Inflammatory macrophage treated with lipopolysaccharide for 1 hour (primary cell): ENCODE measurements at regions not wholly inside any gene's neighbourhood (a gene's known extent, or its start where the extent isn't known, plus 50 kb on each side); places are given as distances from the start of the nearest gene placed in this dataset.

Experiments
- DNase-seq, 2 donors: peaks; one replicate each; pipeline ENCODE4 v3.0.0-alpha.2; 2020 to 2022

DNA sequence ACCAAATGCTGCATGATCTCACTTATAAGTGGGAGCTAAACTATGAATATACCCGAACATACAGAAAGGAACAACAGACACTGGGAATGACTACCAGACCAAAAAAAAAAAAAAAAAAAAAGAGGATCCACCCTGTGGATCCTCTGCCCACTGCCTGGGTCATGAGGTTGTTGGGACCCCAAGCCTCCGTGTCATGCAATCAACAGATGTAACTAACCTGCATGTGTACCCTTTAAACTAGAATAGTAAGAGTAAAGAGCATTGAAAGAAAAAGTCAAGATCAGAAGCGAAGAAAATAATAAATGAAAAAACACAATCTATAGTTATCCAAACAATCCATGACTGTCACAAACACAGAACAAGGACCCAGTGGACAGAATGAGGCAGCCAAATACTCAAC, 109.5 kb upstream of the TOP3B start:
- DNase-seq, result no peak

DNA sequence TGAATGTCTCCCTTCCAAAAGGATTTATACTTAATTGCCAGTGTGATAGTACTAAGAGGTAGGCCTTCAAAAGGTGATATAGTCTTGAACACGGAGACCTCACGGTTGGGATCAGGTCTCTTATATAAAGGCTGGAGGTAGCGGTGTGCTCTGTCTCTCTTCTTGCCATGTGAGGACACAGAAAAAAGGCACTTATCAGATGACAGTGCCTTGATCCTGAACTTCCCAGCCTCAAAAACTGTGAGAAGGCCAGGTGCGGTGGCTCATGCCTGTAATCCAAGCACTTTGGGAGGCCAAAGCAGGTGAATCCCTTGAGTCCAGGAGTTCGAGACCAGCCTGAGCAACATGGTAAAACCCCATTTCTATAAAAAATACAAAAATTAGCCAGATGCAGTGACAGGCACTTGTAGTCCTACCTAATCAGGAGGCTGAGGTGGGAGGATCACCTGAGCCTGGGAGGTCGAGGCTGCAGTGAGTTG, 108.9 kb upstream of the TOP3B start:
- DNase-seq, result no peak

DNA sequence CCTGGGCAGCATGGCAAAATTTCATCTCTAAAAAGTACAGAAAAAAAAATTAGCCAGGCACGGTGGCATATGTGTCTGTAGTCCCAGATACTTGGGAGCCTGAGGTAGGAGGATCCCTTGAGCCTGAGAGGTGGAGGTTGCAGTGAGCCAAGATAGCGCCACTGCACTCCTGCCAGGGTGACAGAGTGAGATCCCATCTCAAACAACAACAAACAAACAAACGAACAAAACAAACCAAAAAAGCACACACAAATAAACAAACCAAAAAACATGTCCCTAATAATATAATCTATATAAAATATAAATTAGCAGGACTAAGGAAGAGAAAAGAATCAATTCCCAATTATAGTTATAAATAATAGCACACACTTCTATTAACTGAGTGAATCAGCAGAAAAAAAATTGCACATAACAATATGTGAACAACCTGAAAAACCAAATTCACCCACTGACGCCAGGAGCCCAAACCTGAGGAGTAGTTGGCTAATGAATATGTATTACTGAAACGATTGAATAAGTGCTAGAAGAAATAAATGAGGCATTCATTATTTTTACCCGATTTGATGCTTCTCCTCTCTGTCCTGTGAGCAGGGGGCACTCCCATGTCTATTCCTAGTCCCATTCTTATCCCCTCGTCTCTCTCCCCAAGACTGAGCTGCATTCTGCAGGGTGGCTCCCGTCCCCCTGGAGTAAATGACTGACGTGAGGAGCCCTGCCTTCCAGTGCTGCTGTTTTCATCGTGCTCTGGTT, 108.2 kb upstream of the TOP3B start:
- no peak for DNase-seq

DNA sequence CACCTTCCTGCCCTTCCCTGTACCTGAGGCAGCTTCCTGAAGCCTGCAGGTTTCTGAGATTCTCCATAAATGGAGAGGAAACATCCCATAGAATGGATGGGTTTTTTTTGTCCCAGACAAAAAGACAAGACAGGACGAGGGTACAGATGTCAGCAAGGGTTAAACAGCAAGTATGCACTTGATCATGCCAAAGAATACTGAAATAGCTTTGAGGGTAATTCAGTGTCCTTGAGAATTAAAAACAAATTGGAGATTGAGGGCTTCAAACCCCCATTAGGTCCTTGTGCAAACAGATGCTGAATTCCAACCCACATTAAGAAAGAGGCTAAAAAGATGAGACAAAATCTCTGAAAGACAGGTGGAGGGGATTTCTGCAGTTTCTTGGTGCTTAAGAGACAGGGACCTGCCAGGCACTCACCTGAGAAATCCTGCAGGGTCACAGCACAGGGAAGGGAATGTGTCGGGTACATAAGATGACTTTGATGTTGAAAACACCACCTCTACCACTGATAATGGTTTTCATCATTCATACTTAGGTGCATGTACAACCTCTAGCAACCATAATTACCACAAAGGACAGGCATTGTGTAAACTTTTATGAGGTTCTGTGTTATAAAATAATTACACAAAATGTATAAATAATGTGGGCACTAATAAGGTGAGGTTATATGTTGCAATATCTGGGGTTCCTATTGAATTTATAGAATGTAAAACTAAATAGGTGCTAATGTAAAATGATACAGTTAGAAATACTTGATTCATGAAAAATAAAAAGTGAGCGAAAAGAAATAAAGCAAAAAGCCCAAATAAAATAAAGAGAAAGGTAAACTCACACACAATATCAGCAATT, 107.1 kb upstream of the TOP3B start:
- DNase-seq, result no peak

DNA sequence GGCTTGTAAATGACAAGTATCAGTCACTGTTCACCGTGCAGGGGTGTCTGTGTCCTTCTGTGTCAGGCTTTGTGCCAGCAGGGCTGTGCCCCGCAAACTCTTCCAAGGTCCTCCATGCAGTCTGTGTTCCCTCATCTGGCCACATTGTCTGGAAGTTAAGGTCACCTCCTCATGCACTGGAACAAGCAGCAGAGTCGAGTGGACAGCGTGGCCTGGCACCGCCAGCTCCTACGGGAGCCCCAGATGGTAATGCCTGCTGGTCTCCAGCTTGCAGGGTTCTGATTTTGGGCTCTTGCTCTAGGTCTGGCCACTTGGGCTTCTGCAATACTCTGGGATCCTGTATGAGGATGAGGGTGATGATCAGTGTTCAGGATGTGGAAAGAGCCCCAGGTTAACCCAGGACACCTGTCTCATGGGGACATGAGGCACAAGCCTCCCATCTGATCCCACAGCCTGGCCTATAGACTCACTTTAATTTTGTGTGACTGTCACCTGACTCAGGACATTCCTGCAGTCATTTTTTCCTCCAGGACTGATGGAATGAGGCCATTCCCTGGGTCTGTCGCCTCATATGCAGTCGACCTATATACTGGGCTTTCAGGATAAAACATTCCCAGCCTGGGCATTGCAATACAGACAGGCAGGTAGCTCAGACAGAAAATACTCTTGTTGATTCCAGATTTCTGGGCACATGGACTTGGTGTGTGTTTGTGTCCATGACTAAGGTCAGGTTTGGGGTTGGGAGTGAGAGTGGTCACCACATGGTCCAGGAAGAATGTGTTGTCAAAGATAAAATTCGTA, 106.3 kb upstream of the TOP3B start:
- DNase-seq, result no peak

DNA sequence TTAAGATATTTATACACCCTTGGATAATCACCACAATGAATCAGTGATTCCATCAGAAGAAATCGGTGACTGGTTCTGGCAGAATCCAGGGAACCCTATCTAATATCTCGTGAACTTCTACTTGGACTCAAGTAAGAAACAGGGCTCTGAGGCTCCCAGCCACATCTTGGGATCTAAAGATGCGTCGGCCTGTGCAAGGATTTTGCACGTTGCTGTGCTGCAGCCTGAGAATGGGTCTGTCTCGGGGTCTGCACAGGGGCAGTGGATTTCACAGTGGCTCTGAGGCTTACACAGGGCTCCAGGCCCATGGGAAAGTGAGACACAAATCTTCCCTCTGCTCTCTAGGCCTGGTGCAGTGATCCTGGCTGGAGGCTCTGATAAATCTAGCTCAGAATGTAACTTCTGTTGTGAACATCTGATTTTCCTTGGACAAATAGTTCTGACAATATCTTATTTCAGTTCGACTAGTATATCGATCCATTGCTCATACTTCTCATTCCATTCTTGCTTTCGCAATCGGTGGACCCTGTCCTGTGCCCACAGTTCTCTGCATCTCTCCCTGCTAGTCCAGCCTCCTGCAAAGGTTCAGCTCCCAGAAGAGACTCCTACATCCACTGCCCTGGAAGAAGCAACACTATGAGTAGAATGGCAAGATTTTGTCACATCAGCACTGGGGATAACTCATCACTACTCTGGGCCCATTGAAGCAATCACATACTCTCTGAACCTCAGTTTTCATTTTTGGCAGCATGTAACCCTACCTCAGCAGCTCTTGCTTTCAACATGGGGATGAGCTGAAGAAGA, 105.5 kb upstream of the TOP3B start:
- DNase-seq, result no peak

DNA sequence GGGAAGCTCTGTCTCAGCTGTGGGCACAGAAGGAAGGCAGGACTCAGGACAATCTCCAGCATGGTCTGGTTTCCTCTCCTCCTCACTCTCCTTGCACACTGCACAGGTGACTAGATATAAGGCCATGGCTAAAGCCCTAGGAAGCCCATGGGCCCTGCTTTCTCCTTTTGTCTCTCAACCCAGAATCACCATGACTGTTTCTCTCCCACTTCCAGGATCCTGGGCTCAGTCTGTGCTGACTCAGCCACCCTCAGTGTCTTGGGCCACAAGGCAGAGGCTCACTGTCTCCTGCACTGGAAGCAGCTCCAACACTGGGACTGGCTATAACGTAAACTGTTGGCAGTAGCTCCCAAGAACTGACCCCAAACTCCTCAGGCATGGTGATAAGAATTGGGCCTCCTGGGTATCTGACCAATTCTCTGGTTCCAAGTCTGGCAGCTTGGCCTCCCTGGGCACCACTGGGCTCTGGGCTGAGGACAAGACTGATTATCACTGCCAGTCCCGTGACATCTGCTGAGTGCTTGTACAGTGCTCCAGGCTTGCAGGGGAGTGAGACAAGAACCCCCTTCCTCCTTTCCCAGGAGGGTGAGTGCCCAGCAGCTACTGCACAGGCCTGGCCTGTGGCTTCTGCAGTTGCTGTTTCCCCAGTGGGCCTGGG, 104.0 kb upstream of the TOP3B start:
- DNase-seq, result peak; percentile 48 to 49

DNA sequence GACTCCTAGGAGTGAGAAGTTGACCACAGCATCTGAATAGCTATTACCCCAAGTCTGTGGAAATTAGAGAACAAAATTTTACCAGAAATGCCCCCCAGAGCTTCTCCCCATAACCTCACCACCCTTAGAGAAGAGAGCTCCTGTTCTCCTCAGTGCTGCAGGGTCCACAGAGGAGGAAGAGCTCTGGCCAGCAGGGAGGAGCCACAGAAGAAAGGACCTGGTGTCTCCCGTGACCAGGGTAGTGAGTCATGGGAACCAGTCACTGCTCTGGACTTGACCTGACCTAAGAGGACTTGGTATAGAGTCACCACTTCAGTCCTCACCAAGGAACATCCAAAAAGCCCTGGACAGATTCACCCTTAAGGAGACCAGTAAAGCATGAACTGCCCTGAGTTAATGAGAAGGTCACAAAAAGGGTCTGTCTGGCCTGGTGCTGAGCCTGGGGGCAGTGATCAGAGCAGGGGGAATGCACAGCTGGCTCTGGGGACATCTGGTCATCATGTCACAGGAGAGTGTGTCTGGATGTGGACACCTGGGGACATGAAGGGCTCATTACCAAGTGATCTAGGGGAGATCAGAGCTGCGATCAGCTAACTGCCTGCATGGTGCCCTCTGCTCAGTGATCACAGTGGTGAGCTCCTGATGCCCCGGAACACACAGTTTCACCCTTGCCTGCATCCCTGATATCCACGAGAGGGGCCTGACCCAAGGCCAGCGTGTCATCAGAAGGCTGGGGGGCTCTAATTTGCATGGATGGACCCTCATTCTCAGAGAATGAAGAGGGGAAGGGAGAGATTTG, 103.3 kb upstream of the TOP3B start:
- peak; percentile 74 to 80 for DNase-seq

DNA sequence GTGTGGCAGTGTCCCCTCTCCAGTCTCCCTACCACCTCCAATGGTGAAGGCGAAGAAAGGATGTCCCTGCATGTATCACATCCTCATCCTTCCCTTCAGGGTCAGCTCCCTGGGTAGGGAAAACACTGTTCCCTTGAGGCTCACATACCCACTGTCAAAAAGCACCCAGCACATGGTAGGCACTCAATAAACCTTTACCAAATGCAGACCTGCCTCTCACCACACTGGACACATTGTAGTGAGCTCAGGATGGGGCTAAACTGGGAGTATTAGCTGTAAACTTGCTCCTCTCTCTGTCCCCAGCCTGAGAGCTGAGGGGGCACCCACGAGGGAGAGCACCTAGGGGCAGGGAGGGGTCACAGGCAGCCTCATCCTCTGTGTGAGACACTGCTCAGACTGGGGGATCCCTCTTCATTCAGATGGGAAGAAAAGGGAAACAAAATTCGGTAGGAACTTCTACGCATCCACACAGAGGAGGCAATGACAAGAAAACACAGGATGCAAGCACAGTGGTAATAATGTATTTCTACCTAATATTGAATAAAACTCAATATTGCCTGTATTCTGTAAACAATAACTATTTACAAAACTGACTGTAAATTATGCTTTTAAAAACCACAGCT, 101.6 kb upstream of the TOP3B start:
- no peak for DNase-seq

DNA sequence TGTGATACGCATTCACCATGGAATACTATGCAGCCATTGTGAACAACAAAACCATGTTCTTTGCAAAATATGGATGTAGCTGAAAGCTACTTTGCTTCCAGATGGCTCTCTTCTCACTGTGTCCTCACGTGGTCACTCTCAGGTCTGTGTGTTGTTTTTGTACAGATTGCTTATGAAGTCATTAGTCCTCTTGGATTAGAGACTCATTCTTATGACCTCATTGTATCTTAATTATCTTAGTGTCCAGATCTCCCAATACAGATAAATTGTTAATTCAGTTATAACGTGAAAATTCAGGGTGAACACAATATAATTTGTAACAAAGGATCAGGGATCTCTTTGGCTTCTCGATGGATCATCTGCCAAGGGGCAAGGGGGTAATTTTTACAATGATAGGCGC, 100.4 kb upstream of the TOP3B start:
- DNase-seq, result no peak

DNA sequence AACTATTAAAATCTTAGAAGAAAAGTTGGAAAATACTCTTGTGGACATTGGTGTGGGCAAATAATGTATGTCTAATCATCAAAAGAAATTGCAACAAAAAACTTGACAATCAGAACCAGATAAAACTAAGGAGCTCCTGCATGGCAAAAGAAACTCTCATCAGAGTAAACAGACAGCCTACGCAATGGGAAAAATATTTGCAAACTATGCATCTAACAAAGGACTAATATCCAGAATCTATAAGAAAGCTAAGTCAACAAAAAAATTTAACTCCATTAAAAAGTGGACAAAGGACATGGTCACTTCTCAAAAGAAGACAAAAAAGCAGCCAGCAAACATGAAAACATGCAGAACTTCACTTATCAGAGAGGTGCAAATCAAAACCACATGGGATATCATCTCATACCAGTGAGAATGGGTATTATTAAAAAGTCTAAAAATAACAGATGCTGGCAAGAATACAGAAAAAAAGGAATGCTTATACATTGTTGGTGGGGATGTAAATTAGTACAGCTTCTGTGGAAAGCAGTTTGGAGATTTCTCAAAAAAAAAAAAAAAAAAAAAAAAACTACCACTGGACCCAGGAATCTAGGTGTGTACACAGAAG, 99.7 kb upstream of the TOP3B start:
- no peak for DNase-seq

DNA sequence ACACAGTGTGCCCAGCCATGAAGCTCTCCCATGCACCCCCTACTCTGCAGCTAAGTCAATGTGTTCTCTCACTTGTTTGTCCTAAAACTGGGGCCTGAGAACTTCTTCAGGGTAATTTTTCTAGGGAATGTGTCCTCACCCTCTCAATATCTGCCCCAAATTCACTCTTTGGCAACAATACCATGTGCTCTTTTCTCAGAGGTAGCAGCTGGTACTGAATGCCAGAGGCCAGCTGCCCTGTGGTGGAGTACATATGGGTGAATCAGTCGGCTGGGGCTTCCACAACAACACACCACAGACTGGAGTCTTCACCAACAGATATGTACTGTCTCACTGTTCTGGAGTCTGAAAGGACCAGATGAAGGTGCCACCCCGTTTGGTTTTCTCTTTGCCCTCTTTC, 97.7 kb upstream of the TOP3B start:
- no peak for DNase-seq

DNA sequence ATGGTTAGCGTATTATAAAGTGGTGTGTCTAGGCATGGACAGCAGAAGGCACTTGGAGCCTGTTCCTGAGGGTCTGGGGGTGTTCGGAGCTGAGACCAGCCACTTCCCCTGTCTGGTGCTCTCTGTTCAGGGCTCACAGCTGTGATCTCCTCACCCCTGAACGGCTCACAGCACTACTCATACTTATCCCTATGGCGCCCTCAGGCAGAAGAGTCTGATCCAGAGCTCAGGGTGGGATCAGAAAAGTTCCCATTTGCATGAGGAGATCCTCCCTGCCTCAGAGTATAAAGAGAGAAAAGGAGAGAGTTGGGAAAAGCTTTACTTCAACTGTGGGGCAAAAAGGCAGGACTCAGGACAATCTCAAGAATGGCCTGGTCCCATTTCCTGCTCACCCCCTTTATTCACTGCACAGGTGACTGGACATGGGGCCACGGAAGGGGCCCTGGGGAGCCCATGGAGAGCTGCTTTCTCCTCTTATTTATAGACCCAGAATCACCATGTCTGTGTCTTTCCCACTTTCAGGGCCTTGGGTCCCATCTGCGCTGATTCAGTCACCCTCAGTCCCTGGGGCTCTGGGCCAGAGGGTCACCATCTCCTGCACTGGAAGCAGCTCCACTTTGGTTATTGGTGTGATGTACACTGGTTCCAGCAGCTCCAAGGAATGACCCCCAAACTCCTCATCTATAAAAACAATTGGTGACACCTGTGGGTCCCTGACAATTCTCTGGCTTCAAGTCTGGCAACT, 97.0 kb upstream of the TOP3B start:
- no peak for DNase-seq

DNA sequence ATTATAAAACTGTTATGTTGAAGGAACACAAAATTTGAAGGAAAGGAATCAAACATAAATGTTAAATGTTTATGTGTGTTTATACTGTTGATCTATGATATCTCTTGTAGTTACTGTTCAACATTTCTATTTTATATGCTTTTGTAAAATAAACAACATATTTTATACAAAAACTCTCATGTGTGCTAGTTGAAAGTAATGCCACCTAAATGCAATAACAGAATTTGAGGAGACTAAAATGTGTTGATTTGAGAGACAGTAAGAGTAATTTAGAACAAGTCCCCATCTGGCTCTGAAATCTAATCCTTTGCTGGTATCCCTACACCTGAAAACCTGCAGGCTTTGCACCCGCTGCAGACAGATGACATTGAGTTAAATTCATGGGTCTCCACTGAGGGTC, 95.7 kb upstream of the TOP3B start:
- no peak for DNase-seq

DNA sequence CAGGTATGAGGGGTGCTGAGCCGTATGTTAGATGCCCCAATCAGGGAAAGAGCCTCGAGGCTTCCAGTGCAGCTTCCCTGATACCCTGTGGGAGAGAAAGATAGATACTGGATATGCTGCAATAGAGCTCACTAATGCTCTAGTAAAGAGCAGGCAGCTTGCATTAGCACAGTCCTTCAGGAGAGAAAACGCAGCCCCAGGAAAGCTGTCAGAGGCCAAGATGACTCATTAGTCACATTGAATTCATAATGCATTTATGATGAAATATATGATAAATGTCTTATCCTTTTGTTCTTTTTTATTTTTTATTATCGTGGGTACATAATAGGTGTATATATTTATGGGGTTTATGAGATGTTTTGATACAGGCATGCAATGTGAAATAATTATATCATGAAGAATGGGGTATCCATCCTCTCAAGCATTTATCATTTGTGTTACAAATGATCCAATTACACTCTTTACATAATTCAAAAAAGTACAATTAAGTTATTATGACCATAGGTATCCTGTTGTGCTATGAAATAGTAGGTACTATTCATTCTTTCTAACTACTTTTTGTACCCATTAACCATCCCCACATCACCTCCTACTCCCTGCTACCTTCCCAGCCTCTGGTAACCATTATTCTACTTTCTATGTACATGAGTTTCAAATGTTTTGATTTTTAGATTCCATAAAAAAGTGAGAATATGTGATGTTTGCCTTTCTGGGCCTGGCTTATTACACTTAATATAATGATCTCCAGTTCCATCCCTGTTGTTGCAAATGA, 94.5 kb upstream of the TOP3B start:
- DNase-seq, result peak; percentile 50 to 65

DNA sequence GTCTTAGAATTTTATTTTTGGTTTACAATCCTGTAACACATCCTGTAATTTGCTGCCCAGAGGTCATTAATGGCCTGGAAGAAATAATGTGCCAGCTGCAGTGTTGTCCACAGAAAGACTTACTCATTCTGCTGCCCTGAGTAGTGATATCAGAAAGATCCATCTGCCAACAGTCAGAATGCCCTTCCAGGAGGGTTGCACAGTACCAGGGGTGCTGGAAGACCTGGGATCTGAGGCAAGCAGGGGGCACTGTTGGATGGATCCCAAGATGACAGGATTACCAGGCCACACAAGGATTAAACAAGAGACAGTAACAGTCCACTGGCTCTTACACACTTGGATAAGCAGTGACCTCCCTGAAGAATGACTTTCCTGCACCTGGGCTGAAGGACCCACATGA, 93.8 kb upstream of the TOP3B start:
- DNase-seq, result no peak

DNA sequence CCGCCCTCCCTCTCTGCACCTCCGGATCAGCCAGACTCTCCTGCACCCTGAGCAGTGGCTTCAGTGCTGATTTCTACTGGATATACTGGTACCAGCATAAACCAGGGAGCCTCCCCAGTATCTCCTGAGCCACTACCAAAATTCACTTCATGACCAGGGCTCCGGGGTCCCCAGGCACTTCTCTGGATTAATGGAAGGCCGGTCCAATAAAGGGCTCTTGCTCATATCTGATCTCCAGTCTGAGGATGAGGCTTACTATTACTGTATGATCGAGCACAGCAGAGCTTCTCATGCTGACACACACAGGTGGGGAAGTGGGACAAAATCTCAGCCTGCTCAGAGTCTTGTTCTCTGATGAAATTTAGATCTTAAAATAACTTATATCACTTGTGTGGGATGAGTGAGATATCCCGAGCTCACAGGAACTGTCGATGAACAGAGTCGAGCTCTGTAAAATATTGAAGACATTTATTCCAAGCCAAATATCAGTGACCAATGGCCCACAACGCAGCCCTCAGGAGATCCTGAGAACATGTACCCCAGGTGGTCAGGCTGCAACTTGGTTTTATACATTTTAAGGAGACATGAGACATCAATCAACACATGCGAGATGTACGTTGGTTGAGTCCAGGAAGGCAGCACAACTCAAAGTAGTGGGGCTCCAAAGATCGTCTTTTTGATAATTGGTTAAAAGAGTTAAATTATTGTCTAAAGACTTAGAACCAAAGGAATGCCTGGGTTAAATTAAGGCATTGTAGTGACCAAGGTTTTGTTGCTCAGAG, 93.0 kb upstream of the TOP3B start:
- no peak for DNase-seq
